Hematopoietic multipotent progenitor cell treated with erythropoietin and hydrocortisone succinate and interleukin-3 and kit ligand, for 4 days (in vitro differentiated cells): ENCODE measurements at regions not wholly inside any gene's neighbourhood (a gene's known extent, or its start where the extent isn't known, plus 50 kb on each side); places are given as distances from the start of the nearest gene placed in this dataset.
A peak's percentile ranks its signal among the peaks of the same experiment; 100 is the strongest.

Experiments
- DNase-seq: peaks from one replicate; pipeline ENCODE4 v3.0.0-alpha.2; 2015

GRCh38 chr3:135885885-135886284 lies 79.6 kb upstream of the PPP2R3A start:
- no peak for DNase-seq

DNA sequence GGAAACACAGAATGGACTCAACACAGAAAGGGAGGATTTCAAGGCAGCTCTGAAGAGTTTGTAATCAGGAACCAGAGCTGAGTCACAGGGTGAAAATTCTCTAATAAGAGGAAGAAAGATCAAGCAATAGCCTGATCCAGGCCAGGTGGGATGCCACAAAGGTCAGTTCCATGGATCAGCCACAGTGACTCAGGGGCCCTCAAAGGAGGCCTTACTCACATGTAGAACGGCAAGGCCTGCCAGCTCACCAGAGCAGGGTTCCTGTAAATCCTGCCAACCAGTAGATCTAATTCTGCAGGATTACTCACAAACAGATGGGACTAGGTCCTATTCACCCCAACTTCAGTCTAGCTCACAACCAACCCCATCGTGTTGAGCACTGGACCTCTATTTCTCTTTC lies 78.3 kb upstream of the PPP2R3A start:
- no peak for DNase-seq

DNA sequence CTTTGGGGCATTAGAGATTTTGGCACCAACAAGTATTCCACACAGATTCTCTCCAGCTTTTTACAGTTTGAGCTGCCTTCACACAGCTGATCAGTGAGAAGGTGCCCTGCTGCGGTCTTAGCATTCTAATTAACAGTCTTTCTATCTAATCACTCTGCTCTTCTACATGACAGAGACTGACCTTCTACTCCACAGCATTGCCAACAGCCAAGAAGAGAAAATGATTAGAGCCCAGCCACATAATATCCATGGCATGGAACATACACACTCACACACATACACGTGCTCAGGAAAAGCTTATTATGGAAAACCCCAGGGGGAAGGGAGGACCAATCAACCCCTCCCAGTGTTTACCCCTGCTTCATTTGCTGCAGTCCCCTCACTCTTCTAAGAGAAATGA lies 76.1 kb upstream of the PPP2R3A start:
- no peak for DNase-seq

GRCh38 chr3:135891121-135891520 lies 74.4 kb upstream of the PPP2R3A start:
- no peak for DNase-seq

DNA sequence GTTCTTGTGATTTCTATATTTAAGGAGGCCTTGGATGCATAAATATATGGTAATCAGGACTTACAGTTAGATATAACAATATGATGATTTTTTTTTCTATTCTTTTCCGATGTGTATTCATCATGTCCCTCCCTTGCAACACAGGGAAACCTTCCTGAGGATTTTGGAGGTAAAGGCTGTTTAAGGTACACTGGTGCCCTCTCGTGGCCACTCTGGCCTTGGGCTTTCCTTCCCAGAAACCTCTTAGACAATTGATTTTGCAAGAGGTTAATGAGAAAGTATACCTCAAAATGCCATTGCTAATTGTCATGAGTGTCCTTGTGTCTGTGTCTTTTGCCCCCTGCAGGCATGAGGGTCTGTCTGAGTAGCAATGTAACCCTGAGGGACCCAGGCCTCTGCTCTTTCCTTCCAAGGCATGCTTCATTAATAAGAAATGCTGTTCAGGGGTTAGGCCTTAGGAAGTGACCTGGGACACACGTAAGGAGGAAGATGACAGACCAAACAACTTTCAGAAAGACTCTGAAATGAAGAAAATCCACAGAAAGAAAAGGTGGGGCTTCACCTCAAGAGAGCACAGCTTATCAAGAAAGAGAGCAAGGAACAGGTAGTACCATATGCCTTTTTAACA lies 70.3 kb upstream of the PPP2R3A start:
- DNase-seq = peak; percentile 80

- DNase-seq = no peak
Measured at GRCh38 chr3:135895734-135896121, 69.8 kb upstream of the PPP2R3A start.

DNA sequence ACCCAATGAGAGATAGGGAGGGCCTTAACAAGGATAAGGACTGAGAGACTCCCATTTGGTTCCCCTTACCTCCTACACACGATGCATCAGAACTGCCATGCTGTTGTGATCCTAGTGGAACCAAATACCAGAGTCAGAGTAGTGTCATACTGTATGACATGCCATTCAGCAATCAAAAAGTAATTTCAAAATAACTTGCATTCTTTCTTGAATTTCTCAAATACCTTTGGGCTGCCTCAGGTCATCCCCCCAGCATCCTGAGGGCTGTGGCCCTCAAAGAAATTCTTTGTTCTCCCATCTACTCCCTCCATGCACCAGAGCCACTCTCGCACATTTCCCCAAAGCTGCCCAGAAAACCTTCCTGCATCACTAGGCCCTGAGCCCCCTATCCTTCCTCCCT lies 68.9 kb upstream of the PPP2R3A start:
- DNase-seq = no peak

- DNase-seq = no peak
Measured at GRCh38 chr3:135897715-135898114, 67.8 kb upstream of the PPP2R3A start.

GRCh38 chr3:135898774-135899173 lies 66.8 kb upstream of the PPP2R3A start:
- DNase-seq = no peak

DNA sequence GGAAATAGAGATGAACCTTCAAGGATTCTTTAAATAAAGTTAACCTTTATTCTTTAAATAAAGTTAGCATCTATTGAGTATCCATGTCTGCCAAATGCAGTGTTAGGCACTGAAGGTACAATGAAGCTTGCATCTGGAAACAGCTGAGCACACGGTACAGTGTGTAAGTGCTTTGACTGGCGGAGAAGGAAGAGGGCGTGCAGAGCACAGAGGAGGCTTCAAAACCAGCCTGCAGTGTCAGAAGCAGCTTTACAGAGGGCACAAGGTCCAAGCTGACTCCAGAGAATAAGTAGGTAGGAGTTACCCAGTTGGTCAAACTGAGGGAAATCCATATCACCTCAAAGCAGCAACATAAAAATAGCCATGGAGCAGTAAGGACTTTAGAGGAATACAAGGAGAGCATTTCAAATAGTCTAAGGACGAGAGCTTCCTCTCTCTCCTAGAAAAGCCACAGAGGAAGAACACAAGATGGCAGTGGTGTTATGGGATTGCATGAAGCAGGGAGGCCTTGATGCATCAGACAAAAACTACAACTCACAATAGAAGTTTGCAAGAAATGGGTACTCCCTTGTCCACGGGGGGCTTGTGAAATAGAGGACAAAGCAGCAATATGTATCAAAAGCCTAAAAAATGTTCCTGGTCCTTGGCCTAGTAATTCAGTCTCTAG lies 60.3 kb upstream of the PPP2R3A start:
- DNase-seq = peak; percentile 10

GRCh38 chr3:135907422-135908165 lies 57.9 kb upstream of the PPP2R3A start:
- no peak for DNase-seq

- DNase-seq = no peak
Measured at GRCh38 chr3:135908225-135908624, 57.3 kb upstream of the PPP2R3A start.

DNA sequence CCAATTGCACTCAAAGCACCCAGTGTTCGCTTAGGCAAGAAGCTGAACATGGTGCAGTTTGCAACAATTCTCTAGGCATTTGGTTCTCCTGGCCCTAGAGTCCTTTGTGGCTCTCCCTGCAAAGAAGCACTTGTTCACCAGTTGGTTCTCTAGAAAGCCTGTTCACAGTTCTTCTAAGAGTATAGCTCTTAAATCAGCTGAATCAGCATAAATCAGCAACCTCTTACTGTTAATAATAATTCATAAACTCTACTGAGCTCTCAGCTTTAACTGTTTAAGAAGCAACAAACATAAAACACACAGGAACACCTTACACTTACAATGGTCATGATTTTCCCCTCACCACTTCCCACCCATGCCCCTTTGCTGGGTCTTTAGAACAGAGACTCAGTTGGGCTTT lies 56.8 kb upstream of the PPP2R3A start:
- DNase-seq = no peak

- DNase-seq = no peak
Measured at GRCh38 chr3:135911110-135911509, 54.4 kb upstream of the PPP2R3A start.

DNA sequence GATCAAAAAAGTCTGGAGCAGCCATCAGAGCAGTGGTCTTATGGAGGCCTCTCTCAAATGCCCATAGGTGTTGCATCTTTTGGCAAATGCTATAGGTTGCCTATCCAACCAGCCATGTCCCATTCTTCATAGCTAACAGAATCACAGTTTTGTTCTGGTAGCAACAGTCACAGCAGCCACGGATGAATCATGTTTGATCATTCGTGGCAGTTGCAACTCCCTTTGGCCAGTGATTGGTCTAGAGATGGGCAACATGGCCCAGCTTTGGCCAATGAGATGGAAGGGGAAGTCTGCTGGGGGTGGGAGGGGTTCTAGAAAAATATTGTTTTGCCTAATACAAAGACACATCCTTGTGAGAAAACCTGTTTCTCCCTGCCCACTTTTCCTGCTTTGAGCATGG lies 50.3 kb upstream of the PPP2R3A start:
- DNase-seq = no peak
